HCT116 (cell line): ENCODE measurements at regions not wholly inside any gene's neighbourhood (a gene's known extent, or its start where the extent isn't known, plus 50 kb on each side); places are given as distances from the start of the nearest gene placed in this dataset.

Source experiments
- ATAC-seq: fragments of 200-7000 bp; cut with Tn5 transposase; 2 replicates; pipeline ENCODE4 v1.9.1; 2020; ENCODE audit warnings: mild to moderate bottlenecking, moderate library complexity
- BruUV-seq: library from RNA; stranded (reverse); fragments of 400-500 nt; replicated peaks from 2 replicates; lab custom pipeline; 2021; lab: Mats Ljungman, UMichigan
- CTCF ChIA-PET: fragments of 300-600 bp; sonication (Branson Sonifier 250); formaldehyde crosslinking; loops from one replicate; lab custom pipeline; 2021; ENCODE audit warnings: antibody characterized with exemption; lab: Charles Lee
- POLR2A ChIA-PET: fragments of 300-600, 350-600 bp; sonication (Branson Sonifier 250); formaldehyde crosslinking; loops from one replicate; lab custom pipeline; 2021; ENCODE audit warnings: antibody characterized with exemption; lab: Charles Lee
- RAD21 ChIA-PET, 2 experiments: fragments of 300-600 bp; sonication (Branson Sonifier 250); formaldehyde crosslinking; loops; one replicate each; lab custom pipeline; 2023; ENCODE audit warnings: low total read pairs in 2 of 2; ENCODE audit not compliant: uncharacterized antibody in 2 of 2, unreplicated experiment in 2 of 2, low non-redundant PET in 1 of 2; lab: Charles Lee
- DNase-seq: peaks from one replicate; pipeline ENCODE4 v3.0.0-alpha.2; 2010; ENCODE audit warnings: low read depth, low spot score
- H2AFZ ChIP-seq: fragments of 200-600 bp; shearing (Covaris generic), sonication (generic); 2 replicates; pipeline ENCODE4 v1.6.1; 2017; ENCODE audit warnings: low read depth, mixed run types, mixed read lengths, antibody characterized with exemption, low read length; ENCODE audit not compliant: poor library complexity, severe bottlenecking
- H3K27ac ChIP-seq: 2 replicates; pipeline ENCODE4 v1.5.1; 2012; ENCODE audit warnings: low read depth, low read length
- H3K27me3 ChIP-seq: fragments of 200-600 bp; sonication (generic); 2 replicates; pipeline ENCODE4 v1.6.1; 2016; ENCODE audit warnings: mixed run types, low read length, mixed read lengths; ENCODE audit not compliant: insufficient read depth
- H3K36me3 ChIP-seq, 2 experiments: fragments of 200-500 bp in 1 of 2; fragments of 200-600 bp in 1 of 2; sonication (Bioruptor generic) in 1 of 2; sonication (generic) in 1 of 2; 2 replicates each; pipeline versions ENCODE4 v1.5.1 to v1.6.1; 2014 to 2016; ENCODE audit warnings: low read length in 2 of 2, inconsistent platforms in 1 of 2, mixed read lengths in 1 of 2, mixed run types in 1 of 2; ENCODE audit not compliant: insufficient read depth in 2 of 2, control insufficient read depth in 1 of 2
- H3K4me1 ChIP-seq, 2 experiments: fragments of 200-600 bp in 1 of 2; sonication (generic) in 1 of 2; 2 replicates each; pipeline versions ENCODE4 v1.5.1 to v1.6.1; 2012 to 2017; ENCODE audit warnings: low read length in 2 of 2, inconsistent platforms in 1 of 2, mild to moderate bottlenecking in 1 of 2, mixed read lengths in 1 of 2, mixed run types in 1 of 2, moderate library complexity in 1 of 2; ENCODE audit not compliant: insufficient read depth in 2 of 2, control insufficient read depth in 1 of 2
- H3K4me2 ChIP-seq: fragments of 200-600 bp; sonication (generic); 2 replicates; pipeline ENCODE4 v1.6.1; 2017; ENCODE audit warnings: mixed run types, low read length, mixed read lengths
- H3K4me3 ChIP-seq, 2 experiments: fragments of 200-600 bp in 1 of 2; sonication (generic) in 1 of 2; replicated peaks in 1 of 2; 2 replicates each; pipeline ENCODE4 v1.5.1; 2011 to 2016; ENCODE audit warnings: low read length in 2 of 2, control low read depth in 1 of 2, low read depth in 1 of 2, mild to moderate bottlenecking in 1 of 2, mixed read lengths in 1 of 2, mixed run types in 1 of 2
- H3K79me2 ChIP-seq: fragments of 200-600 bp; sonication (generic); 2 replicates; pipeline ENCODE4 v1.6.1; 2017; ENCODE audit warnings: mild to moderate bottlenecking, mixed run types, low read length, moderate library complexity, mixed read lengths; ENCODE audit not compliant: insufficient read depth
- H3K9ac ChIP-seq: fragments of 200-600 bp; sonication (generic); 2 replicates; pipeline ENCODE4 v1.6.1; 2016; ENCODE audit warnings: low read length, mixed read lengths
- H3K9me2 ChIP-seq: fragments of 200-600 bp; sonication (generic), shearing (Covaris generic); 2 replicates; pipeline ENCODE4 v1.6.1; 2017; ENCODE audit warnings: mixed run types, mild to moderate bottlenecking, moderate library complexity; ENCODE audit not compliant: insufficient read depth
- H3K9me3 ChIP-seq, 2 experiments: fragments of 200-500 bp in 1 of 2; fragments of 200-600 bp in 1 of 2; sonication (Bioruptor generic) in 1 of 2; sonication (generic) in 1 of 2; 2 replicates each; pipeline ENCODE4 v1.6.1; 2014 to 2017; ENCODE audit warnings: low read length in 2 of 2, mixed read lengths in 2 of 2, inconsistent platforms in 1 of 2, low read depth in 1 of 2, mild to moderate bottlenecking in 1 of 2, mixed run types in 1 of 2, moderate library complexity in 1 of 2; ENCODE audit not compliant: control insufficient read depth in 1 of 2, insufficient read depth in 1 of 2
- H4K20me1 ChIP-seq: fragments of 200-600 bp; sonication (generic), shearing (Covaris generic); 2 replicates; pipeline ENCODE4 v1.6.1; 2017; ENCODE audit warnings: mixed run types, mild to moderate bottlenecking, moderate library complexity; ENCODE audit not compliant: insufficient read depth
- CBX3 ChIP-seq: IDR thresholded peaks from 2 replicates; pipeline ENCODE4 v1.6.1; 2012; ENCODE audit warnings: low read depth
- CEBPB ChIP-seq: IDR thresholded peaks from 2 replicates; pipeline ENCODE4 v1.6.1; 2012; ENCODE audit warnings: low read depth
- CTCF ChIP-seq, 3 experiments: fragments of 200-600 bp in 1 of 3; sonication (generic) in 1 of 3; IDR thresholded peaks in 2 of 3; conservative IDR thresholded peaks in 1 of 3; 2 replicates each; pipeline ENCODE4 v1.5.1; 2012 to 2017; ENCODE audit warnings: low read depth in 2 of 3, low read length in 2 of 3, antibody characterized with exemption in 1 of 3, borderline replicate concordance in 1 of 3, control low read depth in 1 of 3, mild to moderate bottlenecking in 1 of 3, mixed read lengths in 1 of 3, mixed run types in 1 of 3, moderate library complexity in 1 of 3; ENCODE audit not compliant: insufficient read depth in 1 of 3
- EGR1 ChIP-seq: IDR thresholded peaks from 2 replicates; pipeline ENCODE4 v1.6.1; 2012; ENCODE audit warnings: low read depth
- EZH2 ChIP-seq: fragments of 200-600 bp; sonication (generic); IDR thresholded peaks from 2 replicates; pipeline ENCODE4 v1.6.1; 2017; ENCODE audit warnings: antibody characterized with exemption, mixed run types
- EZH2phosphoT487 ChIP-seq: fragments of 200-600 bp; IDR thresholded peaks from 2 replicates; pipeline ENCODE4 v1.6.1; 2018; ENCODE audit warnings: antibody characterized with exemption, borderline replicate concordance
- FOSL1 ChIP-seq: IDR thresholded peaks from 2 replicates; pipeline ENCODE4 v1.6.1; 2012; ENCODE audit warnings: low read depth
- JUND ChIP-seq: IDR thresholded peaks from 2 replicates; pipeline ENCODE4 v1.6.1; 2012
- MAX ChIP-seq: IDR thresholded peaks from 2 replicates; pipeline ENCODE4 v1.6.1; 2012
- REST ChIP-seq: IDR thresholded peaks from 2 replicates; pipeline ENCODE4 v1.6.1; 2012; ENCODE audit warnings: low read depth
- SRF ChIP-seq: IDR thresholded peaks from 2 replicates; pipeline ENCODE4 v1.6.1; 2012; ENCODE audit warnings: low read depth
- TCF7L2 ChIP-seq: IDR thresholded peaks from 2 replicates; pipeline ENCODE4 v1.7.0; 2011; ENCODE audit warnings: borderline replicate concordance, inconsistent platforms; ENCODE audit not compliant: insufficient read depth, insufficient read length; ENCODE audit errors: extremely low read depth
- YY1 ChIP-seq: IDR thresholded peaks from 2 replicates; pipeline ENCODE4 v1.6.1; 2011; ENCODE audit warnings: low read length, low read depth, moderate library complexity, mild to moderate bottlenecking; ENCODE audit not compliant: insufficient replicate concordance; ENCODE audit errors: extremely low read depth
- ZBTB33 ChIP-seq: IDR thresholded peaks from 2 replicates; pipeline ENCODE4 v1.6.1; 2011; ENCODE audit warnings: mild to moderate bottlenecking, low read length, moderate library complexity; ENCODE audit not compliant: insufficient replicate concordance; ENCODE audit errors: extremely low read depth
- intact Hi-C: fragments of 100-400 bp; cut with micrococcal nuclease; formaldehyde crosslinking; loops from 2 replicates; pipeline ENCODE4 v1.10.0; 2022

GRCh38 chr3:74515451-74515850 lies 99.0 kb downstream of the CNTN3 start:
- DNase-seq, result no peak
- Histone ChIP-seq H3K79me2 (no peaks in the 10 kb centered on the region), H3K9me2 (no peaks in the 10 kb centered on the region), H3K9ac (no peak overlapping the region), H4K20me1 (no peaks in the 10 kb centered on the region), H3K27ac (no peak overlapping the region), H3K4me1 (no peaks in the 10 kb centered on the region), H3K9me3 (peaks cover 21 to 29% of the 10 kb centered on the region in 2 experiments; a peak in 2 of 4 replicates), H3K4me2 (no peak overlapping the region), H3K36me3 (no peaks in the 10 kb centered on the region), H3K27me3 (no peaks in the 10 kb centered on the region), H3K4me3 (no peak overlapping the region), H2AFZ (no peak overlapping the region)
- TF ChIP-seq CEBPB, result no peak
- no peak for TF ChIP-seq EZH2phosphoT487
- TF ChIP-seq TCF7L2, result no peak
- no peak for TF ChIP-seq YY1
- no peak for TF ChIP-seq ZBTB33
- TF ChIP-seq CBX3, result no peak
- no peak for TF ChIP-seq SRF
- no peak for TF ChIP-seq EGR1
- TF ChIP-seq JUND, result no peak
- no peak for TF ChIP-seq EZH2
- no peak for TF ChIP-seq FOSL1
- no peak for TF ChIP-seq REST
- no peak for TF ChIP-seq MAX
- no peak for TF ChIP-seq CTCF (IDR thresholded peaks at IDR 0.05 in 2 of 3, conservative IDR thresholded peaks at IDR 0.05 in 1 of 3; ENCODE audit: borderline replicate concordance in 1 of 3, insufficient read depth in 1 of 3, low read depth in 2 of 3, low read length in 2 of 3)
- ChIA-PET CTCF (no interaction called here), POLR2A (no interaction called here), RAD21 (no interaction called here)
- BruUV-seq, result no TSS peak
- intact Hi-C loops, result no loop called here
- no peak for ATAC-seq
